ENCODE measurements at regions not wholly inside any gene's neighbourhood (a gene's known extent, or its start where the extent isn't known, plus 50 kb on each side); places are given as distances from the start of the nearest gene placed in this dataset.
"Not testable (repeated sequence)": the region's sequence is repeated elsewhere in the genome, so short reads cannot be mapped to it uniquely, and the experiment has no call there.

DNA sequence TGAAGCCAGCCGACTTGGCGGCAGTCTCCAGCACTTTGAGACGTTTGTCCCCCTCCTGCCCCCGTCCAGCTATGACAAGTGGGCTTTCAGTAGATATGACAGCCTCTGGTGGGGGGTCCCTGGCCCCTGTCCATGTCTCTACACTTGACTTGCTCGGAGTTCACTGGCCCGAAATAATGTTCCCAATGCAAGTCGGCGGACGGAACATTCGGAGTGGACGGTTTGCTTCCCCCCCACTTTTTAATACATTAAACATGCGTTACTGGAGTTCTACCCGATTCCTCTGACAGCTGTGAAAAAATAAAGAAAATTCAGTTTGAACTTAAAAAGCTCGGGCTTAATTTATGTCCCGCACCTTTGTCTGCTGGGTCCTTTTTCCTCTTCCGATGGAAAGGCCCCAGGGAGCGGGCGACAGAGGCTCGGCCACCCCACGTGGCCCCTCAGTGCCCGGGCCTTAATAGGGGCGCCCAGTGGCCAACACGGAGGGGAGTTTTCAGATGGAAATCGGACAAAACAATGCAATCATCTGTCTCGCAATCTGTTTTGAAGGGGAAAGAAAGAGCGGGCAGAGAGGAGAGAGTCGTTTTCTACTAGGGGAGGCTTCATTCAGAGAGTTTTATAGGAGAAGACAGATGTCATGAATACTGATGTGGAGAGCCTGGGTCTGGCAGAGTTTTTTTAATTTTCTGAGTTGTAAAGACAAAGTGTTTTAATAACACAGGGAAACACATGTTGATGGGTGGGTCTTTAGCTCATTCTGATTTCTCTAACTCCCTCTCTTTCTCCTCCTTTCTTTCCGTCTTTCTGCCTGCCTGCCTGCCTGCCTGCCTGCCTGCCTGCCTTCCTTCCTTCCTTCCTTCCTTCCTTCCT, 50.2 kb downstream of the SMIM38 start:
- intact Hi-C loops (cut with DNase I): no loop called here
- Histone ChIP-seq H3K27ac (no peak overlapping the region), H3K27me3 (ENCODE audit: insufficient read depth in 3 of 3, low read length in 2 of 3) (peaks cover 0 to 39% (median 5%) of the 10 kb centered on the region in 3 donors), H3K4me3 (no peak overlapping the region), H3K36me3 (ENCODE audit: insufficient read depth in 1 of 2, low read depth in 1 of 2) (no peaks in the 10 kb centered on the region), H3K9me3 (peaks cover 3% of the 10 kb centered on the region), H3K4me1 (no peaks in the 10 kb centered on the region)
- no peak for DNase-seq
- TF ChIP-seq, protein P1, sequence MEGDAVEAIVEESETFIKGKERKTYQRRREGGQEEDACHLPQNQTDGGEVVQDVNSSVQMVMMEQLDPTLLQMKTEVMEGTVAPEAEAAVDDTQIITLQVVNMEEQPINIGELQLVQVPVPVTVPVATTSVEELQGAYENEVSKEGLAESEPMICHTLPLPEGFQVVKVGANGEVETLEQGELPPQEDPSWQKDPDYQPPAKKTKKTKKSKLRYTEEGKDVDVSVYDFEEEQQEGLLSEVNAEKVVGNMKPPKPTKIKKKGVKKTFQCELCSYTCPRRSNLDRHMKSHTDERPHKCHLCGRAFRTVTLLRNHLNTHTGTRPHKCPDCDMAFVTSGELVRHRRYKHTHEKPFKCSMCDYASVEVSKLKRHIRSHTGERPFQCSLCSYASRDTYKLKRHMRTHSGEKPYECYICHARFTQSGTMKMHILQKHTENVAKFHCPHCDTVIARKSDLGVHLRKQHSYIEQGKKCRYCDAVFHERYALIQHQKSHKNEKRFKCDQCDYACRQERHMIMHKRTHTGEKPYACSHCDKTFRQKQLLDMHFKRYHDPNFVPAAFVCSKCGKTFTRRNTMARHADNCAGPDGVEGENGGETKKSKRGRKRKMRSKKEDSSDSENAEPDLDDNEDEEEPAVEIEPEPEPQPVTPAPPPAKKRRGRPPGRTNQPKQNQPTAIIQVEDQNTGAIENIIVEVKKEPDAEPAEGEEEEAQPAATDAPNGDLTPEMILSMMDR (IDR thresholded peaks at IDR 0.05): no peak
- WGBS, 3 donors: 80 to 83% (median 81%) methylated on average over 28 of the region's 28 CpGs
- no peak for ATAC-seq

DNA sequence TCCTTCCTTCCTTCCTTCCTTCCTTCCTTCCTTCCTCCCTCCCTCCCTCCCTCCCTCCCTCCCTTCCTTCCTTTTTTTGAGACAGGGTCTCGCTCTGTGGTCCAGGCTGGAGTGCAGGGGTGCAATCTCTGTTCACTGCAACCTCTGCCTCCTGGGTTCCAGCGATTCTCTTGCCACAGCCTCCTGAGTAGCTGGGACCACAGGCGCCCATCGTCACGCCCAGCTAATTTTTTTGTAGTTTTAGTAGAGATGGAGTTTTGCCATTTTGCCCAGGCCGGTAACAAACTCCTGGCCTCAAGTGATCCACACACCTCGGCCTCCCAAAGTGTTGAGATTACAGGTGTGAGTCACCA, 50.9 kb downstream of the SMIM38 start:
- ATAC-seq; intact Hi-C loops (cut with DNase I); H3K36me3 ChIP-seq (ENCODE audit: insufficient read depth in 1 of 2, low read depth in 1 of 2); H3K27ac ChIP-seq; H3K4me1 ChIP-seq; H3K9me3 ChIP-seq; DNase-seq; H3K4me3 ChIP-seq: not testable (repeated sequence)
- peaks cover 0 to 38% (median 5%) of the 10 kb centered on the region in 3 donors for H3K27me3 ChIP-seq (ENCODE audit: insufficient read depth in 3 of 3, low read length in 2 of 3)
- 78 to 85% (median 83%) methylated on average over 7 of the region's 7 CpGs for WGBS, 3 donors

DNA sequence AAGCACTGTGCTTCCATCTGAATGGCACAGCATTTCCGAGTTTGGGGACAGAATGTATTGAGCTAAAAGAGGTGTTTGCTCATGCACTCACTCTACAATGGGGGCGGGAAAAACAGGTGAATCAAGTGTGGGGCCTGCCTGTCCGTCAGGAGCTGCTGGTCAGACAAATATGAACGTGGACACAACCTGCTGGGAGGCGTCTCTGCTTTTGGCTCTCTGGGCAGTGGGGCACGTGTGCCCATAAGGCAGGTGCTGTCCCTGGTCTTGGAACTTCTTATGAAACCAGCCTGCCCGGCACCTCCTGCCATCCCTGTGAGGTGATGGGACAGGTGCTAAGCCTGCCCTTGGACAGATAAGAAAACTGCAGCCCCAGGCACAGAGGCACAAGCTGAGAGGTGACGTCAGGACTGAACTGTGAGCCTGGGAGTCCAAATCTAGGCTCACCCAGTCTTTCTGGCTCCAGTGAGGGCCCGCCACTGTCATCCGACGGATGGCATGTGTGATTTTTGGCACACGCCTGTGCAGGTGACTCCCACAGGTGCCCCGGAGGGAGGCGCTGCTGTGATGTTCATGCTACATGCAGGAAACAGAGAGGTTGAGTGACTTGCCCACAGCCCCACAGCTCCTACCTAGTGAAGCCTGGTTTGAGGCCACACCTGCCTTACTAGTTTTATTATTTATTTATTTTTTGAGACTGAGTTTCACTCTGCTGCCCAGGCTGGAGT, 51.6 kb downstream of the SMIM38 start:
- Histone ChIP-seq H3K27ac (no peak overlapping the region), H3K9me3 (peaks cover 3% of the 10 kb centered on the region), H3K4me1 (no peaks in the 10 kb centered on the region), H3K27me3 (ENCODE audit: insufficient read depth in 3 of 3, low read length in 2 of 3) (peaks cover 0 to 32% (median 5%) of the 10 kb centered on the region in 3 donors), H3K4me3 (no peak overlapping the region), H3K36me3 (ENCODE audit: insufficient read depth in 1 of 2, low read depth in 1 of 2) (no peaks in the 10 kb centered on the region)
- WGBS, 3 donors: 80 to 84% (median 84%) methylated on average over 14 of the region's 14 CpGs
- DNase-seq (no peak), ATAC-seq (no peak)
- TF ChIP-seq, protein P1 (IDR thresholded peaks at IDR 0.05): no peak
- intact Hi-C loops (cut with DNase I): no loop called here

DNA sequence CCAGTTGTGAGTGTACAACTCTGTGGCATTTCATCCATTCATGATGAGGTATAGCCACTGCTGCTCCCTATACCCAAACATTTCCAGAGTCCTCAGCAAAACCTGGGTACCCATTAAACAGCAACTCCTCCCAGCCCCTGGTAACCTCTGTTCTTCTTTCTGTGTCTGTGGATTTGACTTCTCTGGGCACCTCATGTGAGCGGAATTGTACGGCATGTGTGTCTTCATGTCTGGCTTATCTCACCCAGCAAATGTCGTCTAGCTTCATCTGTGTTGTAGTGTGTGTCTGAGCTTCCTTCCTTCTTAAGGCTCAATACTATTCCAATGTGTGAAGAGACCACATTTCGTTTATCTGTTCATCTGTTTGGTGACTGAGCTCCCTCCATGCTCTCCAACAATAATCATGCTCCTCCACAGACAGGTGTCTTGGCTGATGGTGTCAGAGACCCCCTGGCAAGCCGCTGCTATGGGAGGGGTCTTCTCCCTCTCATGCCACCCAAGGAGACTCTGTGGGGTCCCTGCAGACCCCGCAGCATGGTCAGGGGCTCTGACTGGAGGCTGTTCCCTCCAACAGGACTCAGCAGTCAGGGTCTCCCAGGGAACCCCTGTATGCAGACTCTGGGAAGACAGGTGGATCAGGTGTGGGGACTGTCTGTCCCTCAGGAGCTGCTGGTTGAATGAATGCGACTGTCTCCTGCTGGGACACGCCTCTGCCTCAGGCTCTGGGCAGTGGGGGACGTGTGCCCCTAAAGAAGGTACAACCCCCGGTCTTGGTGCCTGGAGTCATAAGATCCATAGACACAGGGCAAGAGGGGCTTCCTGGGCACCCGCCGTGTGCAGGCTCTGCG, 52.7 kb downstream of the SMIM38 start:
- Histone ChIP-seq H3K4me3 (no peak overlapping the region), H3K27me3 (ENCODE audit: insufficient read depth in 3 of 3, low read length in 2 of 3) (peaks cover 0 to 34% (median 7%) of the 10 kb centered on the region in 3 donors), H3K36me3 (ENCODE audit: insufficient read depth in 1 of 2, low read depth in 1 of 2) (no peaks in the 10 kb centered on the region), H3K4me1 (no peaks in the 10 kb centered on the region), H3K9me3 (peaks cover 3% of the 10 kb centered on the region), H3K27ac (no peak overlapping the region)
- no peak for ATAC-seq
- TF ChIP-seq, protein P1 (IDR thresholded peaks at IDR 0.05): no peak
- no peak for DNase-seq
- 92 to 95% (median 94%) methylated on average over 13 of the region's 13 CpGs for WGBS, 3 donors
- intact Hi-C loops (cut with DNase I): no loop called here

DNA sequence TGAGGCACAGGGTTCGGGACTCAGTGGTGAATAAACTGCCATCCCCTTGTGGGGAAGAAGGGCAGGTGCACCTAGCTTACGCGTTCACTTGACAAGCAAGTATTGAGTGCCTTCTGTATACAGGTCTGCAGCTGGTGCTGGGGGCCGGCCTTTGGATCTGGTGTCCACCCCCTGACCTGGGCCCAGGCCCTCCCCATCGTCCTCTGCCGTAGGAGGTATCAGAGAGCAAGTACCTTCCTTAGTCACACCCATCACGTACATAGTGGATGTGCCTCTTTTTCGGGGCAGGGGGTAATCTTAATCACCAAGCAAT, 53.3 kb downstream of the SMIM38 start:
- Histone ChIP-seq H3K27ac (no peak overlapping the region), H3K27me3 (ENCODE audit: insufficient read depth in 3 of 3, low read length in 2 of 3) (peaks cover 0 to 34% (median 7%) of the 10 kb centered on the region in 3 donors), H3K4me1 (no peaks in the 10 kb centered on the region), H3K4me3 (no peak overlapping the region), H3K9me3 (peaks cover 3% of the 10 kb centered on the region), H3K36me3 (ENCODE audit: insufficient read depth in 1 of 2, low read depth in 1 of 2) (no peaks in the 10 kb centered on the region)
- intact Hi-C loops (cut with DNase I): no loop called here
- DNase-seq (no peak), ATAC-seq (no peak)
- TF ChIP-seq, protein P1 (IDR thresholded peaks at IDR 0.05): no peak
- WGBS, 3 donors: 93 to 98% (median 94%) methylated on average over 8 of the region's 8 CpGs

Measured in psoas muscle (tissue), 7 donors.